GM12892 (cell line): ENCODE measurements at regions not wholly inside any gene's neighbourhood (a gene's known extent, or its start where the extent isn't known, plus 50 kb on each side); places are given as distances from the start of the nearest gene placed in this dataset.

Source experiments
- POLR2A ChIP-seq: IDR thresholded peaks from 2 replicates; pipeline ENCODE4 v1.6.1; 2011; ENCODE audit warnings: low read depth, low read length, control low read depth
- TAF1 ChIP-seq: IDR thresholded peaks from 2 replicates; pipeline ENCODE4 v1.6.1; 2011; ENCODE audit warnings: low read depth, mild to moderate bottlenecking, control low read depth, low read length, borderline replicate concordance

GRCh38 chr17:33390479-33391176 is 97.5 kb upstream of the ASIC2 start:
- TF ChIP-seq POLR2A (no peak), TAF1 (no peak)
